K562 (cell line): ENCODE measurements at regions not wholly inside any gene's neighbourhood (a gene's known extent, or its start where the extent isn't known, plus 50 kb on each side); places are given as distances from the start of the nearest gene placed in this dataset.
A peak's percentile ranks its signal among the peaks of the same experiment; 100 is the strongest.

ENCODE experiments used
- ATAC-seq: fragments of 200-7000 bp; cut with Tn5 transposase; 3 replicates; pipeline ENCODE4 v1.9.1; 2020; ENCODE audit warnings: moderate library complexity
- BruUV-seq: library from RNA; stranded (reverse); fragments of 400-500 nt; replicated peaks from 2 replicates; lab custom pipeline; 2021; lab: Mats Ljungman, UMichigan
- CTCF ChIA-PET: fragments of 300-600 bp; formaldehyde crosslinking; extraction: SDS; loops from one replicate; lab custom pipeline; 2021; ENCODE audit warnings: low intra/inter-chr PET ratio; lab: Yijun Ruan, JAX
- POLR2A ChIA-PET: fragments of 300-600, 350-650 bp; sonication (Branson Sonifier 250); formaldehyde crosslinking; extraction: SDS; loops from one replicate; lab custom pipeline; 2021; ENCODE audit warnings: antibody characterized with exemption, inconsistent platforms; lab: Yijun Ruan, JAX
- DNase-seq, 4 experiments: peaks; one replicate each; pipeline versions ENCODE4 v3.0.0 to v3.0.0-alpha.2; 2011 to 2018; ENCODE audit warnings: low spot score in 3 of 4, mixed read lengths in 3 of 4; ENCODE audit errors: extremely low read depth in 1 of 4
- FAIRE-seq: peaks from 2 replicates; lab custom pipeline; 2011; peaks lifted over from hg19 to GRCh38; lab: Jason Lieb, UNC
- H2AFZ ChIP-seq: 2 replicates; pipeline ENCODE4 v1.6.0; 2011; ENCODE audit warnings: low read depth, low read length, control low read depth, inconsistent platforms
- H3K27ac ChIP-seq: fragments of 200-600 bp; 3 replicates; pipeline ENCODE4 v1.8.0; 2011; ENCODE audit warnings: low read depth, mild to moderate bottlenecking, control low read depth, inconsistent platforms, low read length, moderate library complexity, mixed read lengths; ENCODE audit errors: extremely low read depth
- H3K27me3 ChIP-seq, 2 experiments: fragments of 300-600 bp in 1 of 2; 2 replicates in 1 of 2; 3 replicates in 1 of 2; pipeline versions ENCODE4 v1.6.0 to v1.8.0; 2011; ENCODE audit warnings: inconsistent platforms in 2 of 2, low read length in 2 of 2, mild to moderate bottlenecking in 1 of 2, mixed read lengths in 1 of 2, moderate library complexity in 1 of 2; ENCODE audit not compliant: control insufficient read depth in 2 of 2, insufficient read depth in 2 of 2
- H3K36me3 ChIP-seq: fragments of 300-600 bp; 3 replicates; pipeline ENCODE4 v1.8.0; 2011; ENCODE audit warnings: mild to moderate bottlenecking, low read length, inconsistent platforms; ENCODE audit not compliant: control insufficient read depth, insufficient read depth
- H3K4me1 ChIP-seq, 2 experiments: fragments of 200-600 bp in 1 of 2; replicated peaks in 1 of 2; 2 replicates in 1 of 2; 3 replicates in 1 of 2; pipeline versions ENCODE4 v1.5.1 to v1.8.0; 2011; ENCODE audit warnings: inconsistent platforms in 2 of 2, low read length in 2 of 2, mild to moderate bottlenecking in 1 of 2, mixed read lengths in 1 of 2, moderate library complexity in 1 of 2; ENCODE audit not compliant: control insufficient read depth in 2 of 2, insufficient read depth in 2 of 2
- H3K4me2 ChIP-seq: 2 replicates; pipeline ENCODE4 v1.6.1; 2011; ENCODE audit warnings: low read length, control low read depth, inconsistent platforms, mixed read lengths; ENCODE audit not compliant: insufficient read depth
- H3K4me3 ChIP-seq: fragments of 200-600 bp; sonication (generic), shearing (Covaris generic); 2 replicates; pipeline ENCODE4 v1.5.1; 2016; ENCODE audit warnings: control low read depth, inconsistent platforms
- H3K79me2 ChIP-seq: fragments of 200-600 bp; 3 replicates; pipeline ENCODE4 v1.8.0; 2011; ENCODE audit warnings: low read length, inconsistent platforms; ENCODE audit not compliant: control insufficient read depth, insufficient read depth
- H3K9ac ChIP-seq, 2 experiments: 2 replicates each; pipeline versions ENCODE4 v1.6.0 to v1.6.1; 2011; ENCODE audit warnings: low read depth in 2 of 2, low read length in 2 of 2, control low read depth in 1 of 2, inconsistent platforms in 1 of 2, mild to moderate bottlenecking in 1 of 2, mixed read lengths in 1 of 2; ENCODE audit not compliant: insufficient read depth in 1 of 2
- H3K9me1 ChIP-seq: one replicate; pipeline ENCODE4 v1.6.0; 2011; ENCODE audit warnings: inconsistent platforms, mild to moderate bottlenecking, low read length, moderate library complexity; ENCODE audit not compliant: control insufficient read depth, insufficient read depth
- H3K9me3 ChIP-seq: replicated peaks from 2 replicates; pipeline ENCODE4 v1.5.1; 2011; ENCODE audit warnings: low read depth, low read length, inconsistent platforms; ENCODE audit not compliant: control insufficient read depth, insufficient read depth
- H4K20me1 ChIP-seq: replicated peaks from 2 replicates; pipeline ENCODE4 v1.6.1; 2011; ENCODE audit warnings: low read length, inconsistent platforms, mixed read lengths; ENCODE audit not compliant: control insufficient read depth, insufficient read depth
- E2F6 ChIP-seq, 2 experiments: IDR thresholded peaks; 2 replicates each; pipeline ENCODE4 v1.6.1; 2011; ENCODE audit warnings: borderline replicate concordance in 1 of 2, control low read depth in 1 of 2, low read depth in 1 of 2, low read length in 1 of 2, mild to moderate bottlenecking in 1 of 2, mixed read lengths in 1 of 2, moderate library complexity in 1 of 2; ENCODE audit not compliant: insufficient read depth in 1 of 2, insufficient read length in 1 of 2, poor library complexity in 1 of 2, severe bottlenecking in 1 of 2; ENCODE audit errors: extremely low read depth in 1 of 2
- WGBS: fragments of 100-300 bp; shearing (Covaris generic); methylation state at CpG from one replicate; pipeline ENCODE4 v1.1.6; 2016; ENCODE audit warnings: low coverage, mixed read lengths; ENCODE audit not compliant: insufficient coverage; ENCODE audit errors: missing lambda C conversion rate; 5-methylcytosine and 5-hydroxymethylcytosine counted together
- in situ Hi-C: fragments of 300-500 bp; cut with MboI; formaldehyde crosslinking; loops from 4 replicates; pipeline ENCODE4 v1.15.0; 2018; ENCODE audit warnings: inconsistent platforms, mixed read lengths
- intact Hi-C: fragments of 100-400 bp; cut with micrococcal nuclease; formaldehyde crosslinking; loops from 2 replicates; pipeline ENCODE4 v1.14.2; 2022
- TF ChIP-seq, protein P1 (sequence below): fragments of 450-650 bp; formaldehyde crosslinking; IDR thresholded peaks from 2 replicates; pipeline ENCODE4 v1.4.0; 2020; ENCODE audit warnings: mild to moderate bottlenecking, moderate library complexity

- H3K79me2 ChIP-seq = no peaks in the 10 kb centered on the region
- no peak overlapping the region for H3K27ac ChIP-seq
- no peak for DNase-seq
- POLR2A ChIA-PET = no interaction called here
- ATAC-seq = no peak
- no peaks in the 10 kb centered on the region for H3K9me1 ChIP-seq
- H2AFZ ChIP-seq = no peak overlapping the region
- WGBS = 10% methylated on average over 5 of the region's 6 CpGs
- in situ Hi-C loops = no loop called here
- TF ChIP-seq E2F6 (IDR thresholded peaks at IDR 0.05; ENCODE audit: borderline replicate concordance in 1 of 2, extremely low read depth in 1 of 2, insufficient read depth in 1 of 2, insufficient read length in 1 of 2, low read depth in 1 of 2, low read length in 1 of 2, poor library complexity in 1 of 2, severe bottlenecking in 1 of 2) = no peak
- TF ChIP-seq, protein P1, sequence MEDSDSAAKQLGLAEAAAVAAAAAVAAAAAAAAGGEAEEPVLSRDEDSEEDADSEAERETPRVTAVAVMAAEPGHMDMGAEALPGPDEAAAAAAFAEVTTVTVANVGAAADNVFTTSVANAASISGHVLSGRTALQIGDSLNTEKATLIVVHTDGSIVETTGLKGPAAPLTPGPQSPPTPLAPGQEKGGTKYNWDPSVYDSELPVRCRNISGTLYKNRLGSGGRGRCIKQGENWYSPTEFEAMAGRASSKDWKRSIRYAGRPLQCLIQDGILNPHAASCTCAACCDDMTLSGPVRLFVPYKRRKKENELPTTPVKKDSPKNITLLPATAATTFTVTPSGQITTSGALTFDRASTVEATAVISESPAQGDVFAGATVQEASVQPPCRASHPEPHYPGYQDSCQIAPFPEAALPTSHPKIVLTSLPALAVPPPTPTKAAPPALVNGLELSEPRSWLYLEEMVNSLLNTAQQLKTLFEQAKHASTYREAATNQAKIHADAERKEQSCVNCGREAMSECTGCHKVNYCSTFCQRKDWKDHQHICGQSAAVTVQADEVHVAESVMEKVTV (CRISPR knock-in tag) = 0 out of 2 replicates have a peak, but pooled peaks have one; percentile 1
- no peak overlapping the region for H3K4me2 ChIP-seq
- H4K20me1 ChIP-seq = no peaks in the 10 kb centered on the region
- H3K9me3 ChIP-seq = no peaks in the 10 kb centered on the region
- FAIRE-seq = no peak
- no peaks in the 10 kb centered on the region for H3K27me3 ChIP-seq
- H3K4me1 ChIP-seq = no peaks in the 10 kb centered on the region
- H3K4me3 ChIP-seq = no peak overlapping the region
- intact Hi-C loops = loop anchor here (10.0 kb wide), 2 partner anchors 1640 to 1720 kb away; partner anchors contain the start of gene BRINP1
- CTCF ChIA-PET = interaction anchor here (0.7 kb wide), 1 partner anchor 314 kb away, joined by 5 read pairs; no protein-coding TSS in a partner anchor
- H3K36me3 ChIP-seq = no peaks in the 10 kb centered on the region
- no peak overlapping the region for H3K9ac ChIP-seq
- BruUV-seq = no TSS peak
Measured at GRCh38 chr9:117644932-117645636, 59.1 kb upstream of the TLR4 start.
